Effector memory CD4-positive, alpha-beta T cell (primary cell): ENCODE measurements at regions not wholly inside any gene's neighbourhood (a gene's known extent, or its start where the extent isn't known, plus 50 kb on each side); places are given as distances from the start of the nearest gene placed in this dataset.
"Not testable (repeated sequence)": the region's sequence is repeated elsewhere in the genome, so short reads cannot be mapped to it uniquely, and the experiment has no call there.

Experiments used
- DNase-seq, 3 donors: peaks; one replicate each; pipeline ENCODE4 v3.0.0-alpha.2; 2020
- H3K27ac ChIP-seq: 2 replicates; pipeline ENCODE4 v1.7.0; 2013; ENCODE audit warnings: mild to moderate bottlenecking, low read length, moderate library complexity; ENCODE audit not compliant: insufficient read depth, poor library complexity, severe bottlenecking
- H3K27me3 ChIP-seq: replicated peaks from 2 replicates; pipeline ENCODE4 v1.7.0; 2013; ENCODE audit warnings: mild to moderate bottlenecking, low read length; ENCODE audit not compliant: insufficient read depth, control insufficient read depth, poor library complexity, severe bottlenecking
- H3K36me3 ChIP-seq: 2 replicates; pipeline ENCODE4 v1.7.0; 2013; ENCODE audit warnings: mild to moderate bottlenecking, low read length, moderate library complexity; ENCODE audit not compliant: control insufficient read depth, insufficient read depth
- H3K4me1 ChIP-seq: 2 replicates; pipeline ENCODE4 v1.7.0; 2013; ENCODE audit warnings: low read length, mild to moderate bottlenecking; ENCODE audit not compliant: control insufficient read depth, insufficient read depth, poor library complexity, severe bottlenecking
- H3K4me3 ChIP-seq: 2 replicates; pipeline ENCODE4 v1.7.0; 2013; ENCODE audit warnings: low read length, low read depth, mild to moderate bottlenecking; ENCODE audit not compliant: insufficient read depth, poor library complexity, severe bottlenecking
- H3K9me3 ChIP-seq: 2 replicates; pipeline ENCODE4 v1.7.0; 2013; ENCODE audit warnings: mild to moderate bottlenecking, low read length, moderate library complexity; ENCODE audit not compliant: control insufficient read depth

GRCh38 chr6:14600306-14600705 lies 482.7 kb downstream of the CD83 start:
- not testable (repeated sequence) for H3K4me1 ChIP-seq, H3K27ac ChIP-seq, DNase-seq, H3K9me3 ChIP-seq, H3K36me3 ChIP-seq, H3K27me3 ChIP-seq, H3K4me3 ChIP-seq

GRCh38 chr6:14601490-14601889 lies 483.9 kb downstream of the CD83 start:
- Histone ChIP-seq H3K4me3 (no peak overlapping the region), H3K36me3 (no peaks in the 10 kb centered on the region), H3K9me3 (no peaks in the 10 kb centered on the region), H3K27ac (no peak overlapping the region), H3K27me3 (no peaks in the 10 kb centered on the region), H3K4me1 (no peaks in the 10 kb centered on the region)
- no peak for DNase-seq

DNA sequence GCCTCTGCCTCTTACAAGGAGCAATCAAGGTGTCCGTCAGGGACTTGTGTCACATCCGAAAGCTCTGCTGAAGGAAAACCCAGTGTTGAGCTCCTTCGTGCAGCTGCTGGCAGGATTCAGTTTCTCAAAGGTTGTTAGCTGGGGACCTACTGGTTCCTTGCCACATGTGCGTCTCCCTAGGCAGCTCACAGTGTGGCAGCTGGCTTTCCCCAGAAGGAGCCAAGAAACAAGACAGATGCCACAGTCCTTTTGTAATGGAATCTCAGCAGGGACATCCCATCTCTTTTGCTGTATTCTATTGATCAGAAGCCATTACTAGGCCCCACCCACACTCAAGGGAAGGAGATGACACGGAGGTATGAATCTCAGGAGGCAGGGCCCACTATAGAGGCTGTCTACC lies 488.8 kb downstream of the CD83 start:
- Histone ChIP-seq H3K27me3 (no peaks in the 10 kb centered on the region), H3K36me3 (no peaks in the 10 kb centered on the region), H3K4me3 (no peak overlapping the region), H3K9me3 (no peaks in the 10 kb centered on the region), H3K4me1 (no peaks in the 10 kb centered on the region), H3K27ac (no peak overlapping the region)
- no peak for DNase-seq

- no peak overlapping the region for H3K27ac ChIP-seq
- no peaks in the 10 kb centered on the region for H3K27me3 ChIP-seq
- H3K9me3 ChIP-seq: no peaks in the 10 kb centered on the region
- no peaks in the 10 kb centered on the region for H3K4me1 ChIP-seq
- H3K36me3 ChIP-seq: no peaks in the 10 kb centered on the region
- H3K4me3 ChIP-seq: no peak overlapping the region
- no peak for DNase-seq
Observed at GRCh38 chr6:14610141-14610540, 492.6 kb downstream of the CD83 start.

DNA sequence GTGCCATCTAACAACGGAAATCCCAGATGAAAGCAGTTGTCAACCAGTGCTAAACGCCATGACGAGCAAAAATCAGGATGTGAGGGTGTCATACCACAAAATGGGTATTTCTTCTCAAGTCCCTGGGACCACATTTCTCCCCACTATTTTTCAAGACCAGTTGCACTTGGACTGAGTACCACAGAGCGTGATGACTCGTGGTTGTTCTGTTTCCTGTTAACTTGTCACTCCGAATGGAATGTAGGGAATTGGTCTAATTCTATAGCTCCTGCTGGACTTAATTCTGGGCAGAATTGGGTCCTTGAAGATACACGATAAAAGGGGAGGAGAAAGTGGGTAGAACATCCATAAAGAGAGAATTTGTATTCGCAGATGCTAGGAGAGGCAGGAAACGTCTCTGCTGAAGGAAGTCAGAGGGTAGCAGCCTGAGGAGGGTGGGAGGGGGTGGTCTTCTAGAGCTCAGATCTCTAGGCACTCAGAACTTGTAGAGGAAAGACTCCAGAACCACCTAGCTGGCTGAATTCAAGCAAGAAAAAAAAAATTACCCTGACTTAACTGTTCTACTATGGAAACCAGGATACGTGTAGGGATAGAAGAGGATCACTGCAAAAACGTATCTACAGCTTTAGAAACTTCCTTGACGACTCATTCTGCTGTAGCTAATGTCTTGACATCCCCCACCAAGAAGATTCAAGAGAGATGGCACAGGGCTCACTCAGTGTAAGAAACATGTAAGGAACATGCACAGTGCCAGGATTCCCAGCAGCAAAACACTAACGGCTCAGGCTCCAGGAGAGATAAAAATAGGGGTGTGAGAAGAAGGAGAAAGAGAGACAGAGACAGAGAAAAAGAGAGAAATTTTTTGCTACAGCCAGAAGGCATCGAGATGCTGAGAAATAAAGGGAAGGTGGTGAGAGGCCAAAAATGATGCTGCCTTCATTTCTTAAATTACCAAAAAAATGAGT lies 494.7 kb downstream of the CD83 start:
- no peak for DNase-seq
- no peak overlapping the region for H3K4me3 ChIP-seq
- H3K36me3 ChIP-seq: no peaks in the 10 kb centered on the region
- no peak overlapping the region for H3K27ac ChIP-seq
- no peaks in the 10 kb centered on the region for H3K4me1 ChIP-seq
- H3K9me3 ChIP-seq: no peaks in the 10 kb centered on the region
- no peaks in the 10 kb centered on the region for H3K27me3 ChIP-seq

DNA sequence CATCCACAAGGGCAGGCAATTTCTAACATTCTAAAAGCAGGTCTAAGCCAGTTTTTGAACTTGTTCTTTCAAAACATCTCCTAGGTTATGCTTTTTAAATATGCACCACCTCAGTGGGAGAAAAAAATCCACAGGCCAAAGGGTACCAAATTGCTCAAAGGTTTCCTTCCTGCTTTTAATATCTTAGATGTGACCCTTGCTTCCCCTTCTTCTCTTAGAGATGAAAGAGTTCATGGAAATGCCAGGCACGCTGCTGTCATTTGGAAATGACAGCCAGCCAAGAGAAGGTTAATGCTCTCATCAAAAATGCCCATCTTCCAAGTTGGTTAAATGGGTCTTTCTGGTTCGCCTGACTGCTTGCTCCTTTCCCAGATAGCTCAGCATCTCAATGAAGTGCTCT lies 497.1 kb downstream of the CD83 start:
- Histone ChIP-seq H3K4me3 (no peak overlapping the region), H3K27ac (no peak overlapping the region), H3K9me3 (no peaks in the 10 kb centered on the region), H3K4me1 (no peaks in the 10 kb centered on the region), H3K36me3 (no peaks in the 10 kb centered on the region), H3K27me3 (no peaks in the 10 kb centered on the region)
- DNase-seq: no peak

DNA sequence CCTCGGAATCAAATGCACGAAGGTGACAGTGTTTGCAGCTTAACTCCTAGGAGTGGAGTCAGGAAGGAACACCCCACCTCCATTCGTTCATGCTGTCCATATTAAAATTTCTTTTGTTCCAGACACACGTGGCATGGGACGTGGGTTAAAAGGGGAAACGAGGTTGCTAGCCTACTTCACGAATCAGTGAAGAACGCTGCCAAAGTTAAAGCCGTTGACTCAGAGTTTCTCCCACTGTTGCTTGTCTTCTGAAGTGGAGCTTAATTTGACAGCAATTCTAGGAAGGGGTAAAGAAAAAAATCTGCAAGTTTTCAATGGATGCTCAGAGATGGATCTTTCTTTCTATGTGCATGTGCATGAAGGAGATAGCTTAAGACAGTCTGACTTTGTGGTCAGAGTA lies 499.1 kb downstream of the CD83 start:
- Histone ChIP-seq H3K4me1 (no peaks in the 10 kb centered on the region), H3K36me3 (no peaks in the 10 kb centered on the region)
- DNase-seq: no peak

GRCh38 chr6:14618759-14619418 lies 501.3 kb downstream of the CD83 start:
- no peak overlapping the region for H3K27ac ChIP-seq
- H3K27me3 ChIP-seq: no peaks in the 10 kb centered on the region
- H3K36me3 ChIP-seq: no peaks in the 10 kb centered on the region
- no peak overlapping the region for H3K4me3 ChIP-seq
- no peaks in the 10 kb centered on the region for H3K9me3 ChIP-seq
- no peaks in the 10 kb centered on the region for H3K4me1 ChIP-seq
- no peak for DNase-seq

More for the DNA sequence above, 499.1 kb downstream of the CD83 start:
- H3K9me3 ChIP-seq: no peaks in the 10 kb centered on the region
- H3K27ac ChIP-seq: no peak overlapping the region
- no peak overlapping the region for H3K4me3 ChIP-seq
- H3K27me3 ChIP-seq: no peaks in the 10 kb centered on the region

- Histone ChIP-seq H3K4me1 (no peaks in the 10 kb centered on the region), H3K36me3 (no peaks in the 10 kb centered on the region)
- no peak for DNase-seq
Observed at GRCh38 chr6:14619419-14619781, 501.8 kb downstream of the CD83 start.

DNA sequence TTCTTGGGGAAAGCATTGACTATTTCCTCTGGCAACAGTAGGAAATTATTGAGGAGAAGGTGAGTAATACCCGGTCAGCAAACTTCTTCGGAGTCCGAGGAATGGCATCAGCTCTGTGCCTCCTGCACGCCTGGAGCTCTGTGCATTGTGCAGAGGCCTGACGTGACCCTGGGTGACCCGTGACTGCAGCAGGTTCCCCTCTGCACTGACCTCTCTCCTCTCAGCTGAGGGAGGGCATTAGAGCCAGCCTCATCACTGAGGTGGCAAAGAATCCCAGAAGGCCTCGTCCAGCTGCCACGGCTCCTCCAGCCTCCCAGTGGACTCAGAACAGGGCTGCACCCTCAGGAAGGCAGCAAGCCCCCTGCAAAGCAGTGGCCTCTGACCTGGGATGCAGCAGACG lies 502.9 kb downstream of the CD83 start:
- no peaks in the 10 kb centered on the region for H3K27me3 ChIP-seq
- H3K4me3 ChIP-seq: no peak overlapping the region
- H3K4me1 ChIP-seq: no peaks in the 10 kb centered on the region
- H3K36me3 ChIP-seq: no peaks in the 10 kb centered on the region
- no peak overlapping the region for H3K27ac ChIP-seq
- DNase-seq: no peak
- H3K9me3 ChIP-seq: no peaks in the 10 kb centered on the region

More at GRCh38 chr6:14619419-14619781, 501.8 kb downstream of the CD83 start:
- H3K27ac ChIP-seq: no peak overlapping the region
- no peaks in the 10 kb centered on the region for H3K9me3 ChIP-seq
- no peak overlapping the region for H3K4me3 ChIP-seq
- H3K27me3 ChIP-seq: no peaks in the 10 kb centered on the region
